Type B pancreatic cell (in vitro differentiated cells): ENCODE measurements at regions not wholly inside any gene's neighbourhood (a gene's known extent, or its start where the extent isn't known, plus 50 kb on each side); places are given as distances from the start of the nearest gene placed in this dataset.
"Not testable (repeated sequence)": the region's sequence is repeated elsewhere in the genome, so short reads cannot be mapped to it uniquely, and the experiment has no call there.

Experiments
- DNase-seq: peaks from one replicate; pipeline ENCODE4 v3.0.0; 2021; ENCODE audit warnings: mixed read lengths; ENCODE audit not compliant: unreplicated experiment; ENCODE audit errors: extremely low spot score
- H3K27ac Mint-ChIP-seq: 2 replicates; pipeline ENCODE4 v1.8.0; 2021; ENCODE audit warnings: mild to moderate bottlenecking, mixed read lengths
- H3K27me3 Mint-ChIP-seq: 2 replicates; pipeline ENCODE4 v1.8.0; 2021; ENCODE audit warnings: mixed read lengths
- H3K36me3 Mint-ChIP-seq: 2 replicates; pipeline ENCODE4 v1.8.0; 2021; ENCODE audit warnings: mixed read lengths
- H3K4me1 Mint-ChIP-seq: one replicate; pipeline ENCODE4 v1.8.0; 2021; ENCODE audit warnings: mixed read lengths; ENCODE audit not compliant: unreplicated experiment
- H3K4me3 Mint-ChIP-seq: 2 replicates; pipeline ENCODE4 v1.8.0; 2021; ENCODE audit warnings: mild to moderate bottlenecking, mixed read lengths
- H3K9me3 Mint-ChIP-seq: 2 replicates; pipeline ENCODE4 v1.8.0; 2021; ENCODE audit warnings: mixed read lengths
- TF ChIP-seq, protein P1 (sequence below): fragments of 200-600 bp; sonication (generic); conservative IDR thresholded peaks from 2 replicates; pipeline ENCODE4 v1.5.0; 2021; ENCODE audit warnings: antibody characterized with exemption, mild to moderate bottlenecking

- Mint-ChIP-seq H3K27me3 (no peaks in the 10 kb centered on the region), H3K4me1 (no peaks in the 10 kb centered on the region), H3K27ac (no peak overlapping the region), H3K36me3 (no peaks in the 10 kb centered on the region), H3K4me3 (no peak overlapping the region), H3K9me3 (no peaks in the 10 kb centered on the region)
- TF ChIP-seq, protein P1, sequence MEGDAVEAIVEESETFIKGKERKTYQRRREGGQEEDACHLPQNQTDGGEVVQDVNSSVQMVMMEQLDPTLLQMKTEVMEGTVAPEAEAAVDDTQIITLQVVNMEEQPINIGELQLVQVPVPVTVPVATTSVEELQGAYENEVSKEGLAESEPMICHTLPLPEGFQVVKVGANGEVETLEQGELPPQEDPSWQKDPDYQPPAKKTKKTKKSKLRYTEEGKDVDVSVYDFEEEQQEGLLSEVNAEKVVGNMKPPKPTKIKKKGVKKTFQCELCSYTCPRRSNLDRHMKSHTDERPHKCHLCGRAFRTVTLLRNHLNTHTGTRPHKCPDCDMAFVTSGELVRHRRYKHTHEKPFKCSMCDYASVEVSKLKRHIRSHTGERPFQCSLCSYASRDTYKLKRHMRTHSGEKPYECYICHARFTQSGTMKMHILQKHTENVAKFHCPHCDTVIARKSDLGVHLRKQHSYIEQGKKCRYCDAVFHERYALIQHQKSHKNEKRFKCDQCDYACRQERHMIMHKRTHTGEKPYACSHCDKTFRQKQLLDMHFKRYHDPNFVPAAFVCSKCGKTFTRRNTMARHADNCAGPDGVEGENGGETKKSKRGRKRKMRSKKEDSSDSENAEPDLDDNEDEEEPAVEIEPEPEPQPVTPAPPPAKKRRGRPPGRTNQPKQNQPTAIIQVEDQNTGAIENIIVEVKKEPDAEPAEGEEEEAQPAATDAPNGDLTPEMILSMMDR: no peak
- no peak for DNase-seq
Measured at GRCh38 chr5:33091571-33092363, 349.0 kb upstream of the TARS1 start.

- Mint-ChIP-seq H3K9me3 (no peaks in the 10 kb centered on the region), H3K36me3 (no peaks in the 10 kb centered on the region), H3K4me3 (no peak overlapping the region), H3K27me3 (no peaks in the 10 kb centered on the region), H3K4me1 (no peaks in the 10 kb centered on the region), H3K27ac (no peak overlapping the region)
- TF ChIP-seq, protein P1: no peak
- no peak for DNase-seq
Measured at GRCh38 chr5:33092719-33093118, 348.0 kb upstream of the TARS1 start.

DNA sequence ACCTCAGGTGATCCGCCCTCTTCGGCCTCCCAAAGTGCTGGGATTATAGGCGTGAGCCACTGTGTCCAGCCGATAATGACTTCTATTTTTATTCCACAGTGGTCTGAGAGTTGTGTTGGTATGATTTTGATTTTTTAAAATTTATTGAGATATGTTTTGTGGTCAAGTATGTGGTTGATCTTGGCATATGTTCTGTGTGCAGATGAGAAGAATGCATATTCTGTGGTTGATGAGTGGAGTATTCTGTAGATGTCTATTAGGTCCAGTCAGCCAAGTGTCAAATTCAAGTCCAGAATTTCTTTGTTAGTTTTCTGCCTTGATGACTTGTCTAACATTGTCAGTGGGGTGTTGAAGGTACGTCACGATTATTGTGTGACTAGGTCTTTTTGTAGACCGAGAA lies 338.2 kb upstream of the TARS1 start:
- DNase-seq: no peak
- TF ChIP-seq, protein P1: no peak
- no peak overlapping the region for H3K4me3 Mint-ChIP-seq
- H3K4me1 Mint-ChIP-seq: no peaks in the 10 kb centered on the region
- no peaks in the 10 kb centered on the region for H3K36me3 Mint-ChIP-seq
- H3K27me3 Mint-ChIP-seq: no peaks in the 10 kb centered on the region
- no peak overlapping the region for H3K27ac Mint-ChIP-seq
- peaks cover 21% of the 10 kb centered on the region for H3K9me3 Mint-ChIP-seq

DNA sequence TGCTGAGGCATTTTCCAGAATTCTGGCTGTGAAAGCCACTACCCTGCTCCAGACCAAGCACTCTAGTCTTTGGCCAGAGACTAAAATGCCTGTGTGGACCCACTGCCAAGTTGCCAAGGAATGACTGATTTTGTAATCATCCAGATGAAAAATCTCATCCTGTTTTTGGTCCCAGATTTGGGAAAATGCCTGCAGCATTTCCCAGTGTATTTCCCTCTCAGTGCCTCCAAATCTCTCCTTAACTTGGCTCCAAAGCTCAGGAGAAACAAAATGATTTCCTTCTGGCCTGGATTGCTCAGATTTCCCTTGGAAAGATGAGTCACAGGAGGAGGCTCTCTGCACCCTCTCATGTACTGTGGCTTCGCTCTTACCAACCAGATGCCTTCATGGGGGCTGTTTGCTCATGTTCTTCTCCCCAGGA lies 335.2 kb upstream of the TARS1 start:
- H3K27ac Mint-ChIP-seq: no peak overlapping the region
- H3K36me3 Mint-ChIP-seq: no peaks in the 10 kb centered on the region
- no peak overlapping the region for H3K4me3 Mint-ChIP-seq
- H3K4me1 Mint-ChIP-seq: no peaks in the 10 kb centered on the region
- DNase-seq: no peak
- peaks cover 24% of the 10 kb centered on the region for H3K9me3 Mint-ChIP-seq
- TF ChIP-seq, protein P1: no peak
- no peaks in the 10 kb centered on the region for H3K27me3 Mint-ChIP-seq

DNA sequence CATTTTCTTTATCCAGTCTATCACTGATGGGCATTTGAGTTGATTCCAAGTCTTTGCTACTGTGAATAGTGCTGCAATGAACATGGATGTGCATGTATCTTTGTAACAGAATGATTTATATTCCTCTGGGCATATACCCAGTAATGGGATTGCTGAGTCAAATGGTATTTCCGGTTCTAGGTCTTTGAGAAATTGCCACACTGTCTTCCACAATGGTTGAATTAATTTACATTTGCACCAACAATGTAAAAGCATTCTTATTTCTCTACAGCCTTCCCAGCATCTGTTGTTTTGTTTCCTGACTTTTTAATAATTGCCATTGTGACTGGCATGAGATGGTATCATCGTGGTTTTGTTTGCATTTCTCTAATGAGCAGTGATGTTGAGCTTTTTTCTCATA lies 330.3 kb upstream of the TARS1 start:
- DNase-seq, H3K27ac Mint-ChIP-seq, H3K9me3 Mint-ChIP-seq, H3K4me3 Mint-ChIP-seq, H3K27me3 Mint-ChIP-seq, H3K4me1 Mint-ChIP-seq, H3K36me3 Mint-ChIP-seq: not testable (repeated sequence)

DNA sequence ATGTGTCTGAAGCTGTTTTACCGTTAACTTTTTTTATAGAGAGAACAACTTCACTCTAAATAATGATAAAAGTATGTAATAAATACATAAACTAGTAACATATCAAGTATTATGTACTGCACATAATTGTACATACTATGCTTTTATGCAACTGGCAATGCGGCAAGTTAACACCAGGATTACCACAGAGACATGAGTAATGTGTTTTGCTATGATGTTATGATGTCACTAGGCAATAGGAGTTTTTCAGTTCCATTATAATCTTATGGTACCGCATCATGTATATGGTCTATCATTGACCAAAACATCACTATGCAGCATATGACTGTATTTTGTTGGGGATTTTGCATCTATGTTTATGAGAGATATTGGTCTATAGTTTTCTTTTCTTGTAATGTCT lies 326.4 kb upstream of the TARS1 start:
- TF ChIP-seq, protein P1: no peak
- Mint-ChIP-seq H3K27me3 (no peaks in the 10 kb centered on the region), H3K4me1 (no peaks in the 10 kb centered on the region), H3K9me3 (no peaks in the 10 kb centered on the region), H3K27ac (no peak overlapping the region), H3K36me3 (no peaks in the 10 kb centered on the region), H3K4me3 (no peak overlapping the region)
- no peak for DNase-seq
